Liver (tissue), 3 donors: ENCODE measurements at regions not wholly inside any gene's neighbourhood (a gene's known extent, or its start where the extent isn't known, plus 50 kb on each side); places are given as distances from the start of the nearest gene placed in this dataset.

ENCODE experiments used
- CTCF ChIP-seq: fragments of 150-350 bp; IDR thresholded peaks from 2 replicates; pipeline ENCODE4 v1.5.1; 2017; ENCODE audit warnings: improper control_type of control experiment, low read depth, low read length; ENCODE audit not compliant: missing input control
- RAD21 ChIP-seq, 2 donors: IDR thresholded peaks; 2 replicates each; pipeline ENCODE4 v1.6.1; 2016; ENCODE audit warnings: antibody characterized with exemption in 2 of 2, mild to moderate bottlenecking in 2 of 2
- TAF1 ChIP-seq: conservative IDR thresholded peaks from 2 replicates; pipeline ENCODE4 v1.6.1; 2016; ENCODE audit warnings: antibody characterized with exemption, mild to moderate bottlenecking
- YY1 ChIP-seq: IDR thresholded peaks from 2 replicates; pipeline ENCODE4 v1.6.1; 2016; ENCODE audit warnings: antibody characterized with exemption, mild to moderate bottlenecking
- donor health status: healthy.
- donor health status: healthy.

GRCh38 chr1:77614037-77614436 is 68.4 kb downstream of the ZZZ3 start:
- no peak for TF ChIP-seq CTCF
- TF ChIP-seq TAF1 = no peak
- TF ChIP-seq YY1 = no peak
- no peak for TF ChIP-seq RAD21 (IDR thresholded peaks at IDR 0.05)
